ENCODE measurements at regions not wholly inside any gene's neighbourhood (a gene's known extent, or its start where the extent isn't known, plus 50 kb on each side); places are given as distances from the start of the nearest gene placed in this dataset.

DNA sequence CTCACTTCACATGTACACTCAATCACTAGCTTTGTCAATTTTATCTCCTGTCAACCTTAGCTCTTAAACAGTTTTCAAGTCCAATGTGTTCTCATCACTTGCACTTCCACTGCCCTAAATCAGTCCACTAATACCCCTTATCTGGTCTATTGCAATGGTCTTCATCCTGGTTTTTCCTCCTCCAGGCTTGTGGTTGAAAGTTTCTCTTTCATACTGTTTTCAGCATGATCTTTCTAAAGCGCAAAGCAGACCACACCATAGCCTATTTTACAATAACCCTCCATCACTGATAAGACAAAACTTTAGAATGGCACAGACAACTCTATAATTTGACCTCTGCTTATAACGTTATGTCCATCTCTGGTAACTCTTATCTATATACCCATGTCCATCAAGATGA, 62.0 kb upstream of the DDHD1 start:
- TF ChIP-seq, protein P1, sequence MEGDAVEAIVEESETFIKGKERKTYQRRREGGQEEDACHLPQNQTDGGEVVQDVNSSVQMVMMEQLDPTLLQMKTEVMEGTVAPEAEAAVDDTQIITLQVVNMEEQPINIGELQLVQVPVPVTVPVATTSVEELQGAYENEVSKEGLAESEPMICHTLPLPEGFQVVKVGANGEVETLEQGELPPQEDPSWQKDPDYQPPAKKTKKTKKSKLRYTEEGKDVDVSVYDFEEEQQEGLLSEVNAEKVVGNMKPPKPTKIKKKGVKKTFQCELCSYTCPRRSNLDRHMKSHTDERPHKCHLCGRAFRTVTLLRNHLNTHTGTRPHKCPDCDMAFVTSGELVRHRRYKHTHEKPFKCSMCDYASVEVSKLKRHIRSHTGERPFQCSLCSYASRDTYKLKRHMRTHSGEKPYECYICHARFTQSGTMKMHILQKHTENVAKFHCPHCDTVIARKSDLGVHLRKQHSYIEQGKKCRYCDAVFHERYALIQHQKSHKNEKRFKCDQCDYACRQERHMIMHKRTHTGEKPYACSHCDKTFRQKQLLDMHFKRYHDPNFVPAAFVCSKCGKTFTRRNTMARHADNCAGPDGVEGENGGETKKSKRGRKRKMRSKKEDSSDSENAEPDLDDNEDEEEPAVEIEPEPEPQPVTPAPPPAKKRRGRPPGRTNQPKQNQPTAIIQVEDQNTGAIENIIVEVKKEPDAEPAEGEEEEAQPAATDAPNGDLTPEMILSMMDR (conservative IDR thresholded peaks at IDR 0.05 in 1 of 2, IDR thresholded peaks at IDR 0.05 in 1 of 2; ENCODE audit: extremely low read depth in 1 of 2, insufficient read depth in 1 of 2, low read depth in 1 of 2, low read length in 2 of 2) = no peak
- TF ChIP-seq EZH2 (IDR thresholded peaks at IDR 0.05; ENCODE audit: borderline replicate concordance, low read length) = no peak
